Liver (tissue), 3 donors: ENCODE measurements at regions not wholly inside any gene's neighbourhood (a gene's known extent, or its start where the extent isn't known, plus 50 kb on each side); places are given as distances from the start of the nearest gene placed in this dataset.

Source experiments
- EGR1 ChIP-seq, 2 donors: IDR thresholded peaks; 2 replicates each; pipeline ENCODE4 v1.6.1; 2016 to 2018; ENCODE audit warnings: antibody characterized with exemption in 2 of 2, low read depth in 2 of 2
- GABPA ChIP-seq, 2 donors: IDR thresholded peaks in 1 of 2; conservative IDR thresholded peaks in 1 of 2; 2 replicates each; pipeline ENCODE4 v1.6.1; 2016; ENCODE audit warnings: antibody characterized with exemption in 2 of 2, mild to moderate bottlenecking in 1 of 2, moderate library complexity in 1 of 2
- HNF4G ChIP-seq: IDR thresholded peaks from 2 replicates; pipeline ENCODE4 v1.6.1; 2016; ENCODE audit warnings: antibody characterized with exemption
- JUND ChIP-seq, 2 donors: IDR thresholded peaks; 2 replicates each; pipeline ENCODE4 v1.6.1; 2016; ENCODE audit warnings: antibody characterized with exemption in 2 of 2
- RAD21 ChIP-seq, 2 donors: IDR thresholded peaks; 2 replicates each; pipeline ENCODE4 v1.6.1; 2016; ENCODE audit warnings: antibody characterized with exemption in 2 of 2, mild to moderate bottlenecking in 2 of 2
- REST ChIP-seq: IDR thresholded peaks from 2 replicates; pipeline ENCODE4 v1.6.1; 2016; ENCODE audit warnings: antibody characterized with exemption, mild to moderate bottlenecking
- RXRA ChIP-seq, 2 donors: IDR thresholded peaks; 2 replicates each; pipeline ENCODE4 v1.6.1; 2017 to 2018; ENCODE audit warnings: antibody characterized with exemption in 2 of 2, mild to moderate bottlenecking in 1 of 2
- SP1 ChIP-seq: IDR thresholded peaks from 2 replicates; pipeline ENCODE4 v1.6.1; 2018; ENCODE audit warnings: antibody characterized with exemption, mild to moderate bottlenecking
- TAF1 ChIP-seq: conservative IDR thresholded peaks from 2 replicates; pipeline ENCODE4 v1.6.1; 2016; ENCODE audit warnings: antibody characterized with exemption, mild to moderate bottlenecking
- YY1 ChIP-seq: IDR thresholded peaks from 2 replicates; pipeline ENCODE4 v1.6.1; 2016; ENCODE audit warnings: antibody characterized with exemption, mild to moderate bottlenecking
- TF ChIP-seq, protein P1 (sequence below): fragments of 150-350 bp; IDR thresholded peaks from 2 replicates; pipeline ENCODE4 v1.5.1; 2017; ENCODE audit warnings: improper control_type of control experiment, low read depth, low read length; ENCODE audit not compliant: missing input control
- TF ChIP-seq, protein P2 (sequence below): IDR thresholded peaks from 2 replicates; pipeline ENCODE4 v1.6.1; 2016; ENCODE audit warnings: antibody characterized with exemption
- TF ChIP-seq, protein P3 (sequence below): IDR thresholded peaks from 2 replicates; pipeline ENCODE4 v1.6.1; 2016; ENCODE audit warnings: antibody characterized with exemption
- TF ChIP-seq, protein P4 (sequence below): IDR thresholded peaks from 2 replicates; pipeline ENCODE4 v1.6.1; 2016; ENCODE audit warnings: antibody characterized with exemption
- donor health status: healthy.
- donor health status: healthy.

- TF ChIP-seq, protein P1, sequence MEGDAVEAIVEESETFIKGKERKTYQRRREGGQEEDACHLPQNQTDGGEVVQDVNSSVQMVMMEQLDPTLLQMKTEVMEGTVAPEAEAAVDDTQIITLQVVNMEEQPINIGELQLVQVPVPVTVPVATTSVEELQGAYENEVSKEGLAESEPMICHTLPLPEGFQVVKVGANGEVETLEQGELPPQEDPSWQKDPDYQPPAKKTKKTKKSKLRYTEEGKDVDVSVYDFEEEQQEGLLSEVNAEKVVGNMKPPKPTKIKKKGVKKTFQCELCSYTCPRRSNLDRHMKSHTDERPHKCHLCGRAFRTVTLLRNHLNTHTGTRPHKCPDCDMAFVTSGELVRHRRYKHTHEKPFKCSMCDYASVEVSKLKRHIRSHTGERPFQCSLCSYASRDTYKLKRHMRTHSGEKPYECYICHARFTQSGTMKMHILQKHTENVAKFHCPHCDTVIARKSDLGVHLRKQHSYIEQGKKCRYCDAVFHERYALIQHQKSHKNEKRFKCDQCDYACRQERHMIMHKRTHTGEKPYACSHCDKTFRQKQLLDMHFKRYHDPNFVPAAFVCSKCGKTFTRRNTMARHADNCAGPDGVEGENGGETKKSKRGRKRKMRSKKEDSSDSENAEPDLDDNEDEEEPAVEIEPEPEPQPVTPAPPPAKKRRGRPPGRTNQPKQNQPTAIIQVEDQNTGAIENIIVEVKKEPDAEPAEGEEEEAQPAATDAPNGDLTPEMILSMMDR, result no peak
- TF ChIP-seq, protein P2, sequence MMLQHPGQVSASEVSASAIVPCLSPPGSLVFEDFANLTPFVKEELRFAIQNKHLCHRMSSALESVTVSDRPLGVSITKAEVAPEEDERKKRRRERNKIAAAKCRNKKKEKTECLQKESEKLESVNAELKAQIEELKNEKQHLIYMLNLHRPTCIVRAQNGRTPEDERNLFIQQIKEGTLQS, result no peak
- TF ChIP-seq, protein P3, sequence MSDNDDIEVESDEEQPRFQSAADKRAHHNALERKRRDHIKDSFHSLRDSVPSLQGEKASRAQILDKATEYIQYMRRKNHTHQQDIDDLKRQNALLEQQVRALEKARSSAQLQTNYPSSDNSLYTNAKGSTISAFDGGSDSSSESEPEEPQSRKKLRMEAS, result no peak
- TF ChIP-seq, protein P4, sequence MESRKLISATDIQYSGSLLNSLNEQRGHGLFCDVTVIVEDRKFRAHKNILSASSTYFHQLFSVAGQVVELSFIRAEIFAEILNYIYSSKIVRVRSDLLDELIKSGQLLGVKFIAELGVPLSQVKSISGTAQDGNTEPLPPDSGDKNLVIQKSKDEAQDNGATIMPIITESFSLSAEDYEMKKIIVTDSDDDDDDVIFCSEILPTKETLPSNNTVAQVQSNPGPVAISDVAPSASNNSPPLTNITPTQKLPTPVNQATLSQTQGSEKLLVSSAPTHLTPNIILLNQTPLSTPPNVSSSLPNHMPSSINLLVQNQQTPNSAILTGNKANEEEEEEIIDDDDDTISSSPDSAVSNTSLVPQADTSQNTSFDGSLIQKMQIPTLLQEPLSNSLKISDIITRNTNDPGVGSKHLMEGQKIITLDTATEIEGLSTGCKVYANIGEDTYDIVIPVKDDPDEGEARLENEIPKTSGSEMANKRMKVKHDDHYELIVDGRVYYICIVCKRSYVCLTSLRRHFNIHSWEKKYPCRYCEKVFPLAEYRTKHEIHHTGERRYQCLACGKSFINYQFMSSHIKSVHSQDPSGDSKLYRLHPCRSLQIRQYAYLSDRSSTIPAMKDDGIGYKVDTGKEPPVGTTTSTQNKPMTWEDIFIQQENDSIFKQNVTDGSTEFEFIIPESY, result no peak
- TF ChIP-seq RAD21 (IDR thresholded peaks at IDR 0.05) (no peak), YY1 (no peak), RXRA (IDR thresholded peaks at IDR 0.05) (no peak), EGR1 (IDR thresholded peaks at IDR 0.05; ENCODE audit: low read depth in 2 of 2) (no peak), JUND (IDR thresholded peaks at IDR 0.05) (no peak), REST (no peak), TAF1 (no peak), GABPA (IDR thresholded peaks at IDR 0.05 in 1 of 2, conservative IDR thresholded peaks at IDR 0.05 in 1 of 2) (no peak), SP1 (no peak), HNF4G (no peak)
Measured at GRCh38 chr9:134532084-134532483, 109.5 kb upstream of the COL5A1 start.
